Stomach (tissue), 8 donors: ENCODE measurements at regions not wholly inside any gene's neighbourhood (a gene's known extent, or its start where the extent isn't known, plus 50 kb on each side); places are given as distances from the start of the nearest gene placed in this dataset.
A peak's percentile ranks its signal among the peaks of the same experiment; 100 is the strongest.

ENCODE experiments used
- DNase-seq, 2 donors: peaks; one replicate each; pipeline versions ENCODE4 v3.0.0 to v3.0.0-alpha.2; 2013 to 2019
- H3K27ac ChIP-seq, 5 donors: fragments of 200-600 bp in 4 of 5; sonication (generic) in 4 of 5; one replicate each; pipeline ENCODE4 v1.5.1; 2013 to 2019; ENCODE audit warnings: mild to moderate bottlenecking in 1 of 5, moderate library complexity in 1 of 5
- H3K27me3 ChIP-seq, 3 donors: fragments of 200-600 bp; sonication (generic); one replicate each; pipeline ENCODE4 v1.5.1; 2017 to 2019; ENCODE audit warnings: mixed run types in 1 of 3
- H3K36me3 ChIP-seq, 4 donors: fragments of 200-600 bp; sonication (generic); 1 replicate in 3 of 4; 2 replicates in 1 of 4; pipeline ENCODE4 v1.5.1; 2016 to 2019
- H3K4me1 ChIP-seq, 4 donors: fragments of 200-600 bp; sonication (generic); one replicate each; pipeline ENCODE4 v1.5.1; 2016 to 2019
- H3K4me3 ChIP-seq, 4 donors: fragments of 200-600 bp; sonication (generic) in 3 of 4; one replicate each; pipeline ENCODE4 v1.5.1; 2016 to 2019; ENCODE audit warnings: mild to moderate bottlenecking in 1 of 4
- H3K9me3 ChIP-seq, 4 donors: fragments of 200-600 bp; sonication (generic); one replicate each; pipeline ENCODE4 v1.5.1; 2016 to 2019
- CTCF ChIP-seq, 7 experiments: fragments of 450-650 bp in 4 of 7; fragments of 200-600 bp in 3 of 7; sonication (generic) in 3 of 7; IDR thresholded peaks; one replicate each; pipeline ENCODE4 v1.5.1; 2016 to 2019; ENCODE audit warnings: antibody characterized with exemption in 7 of 7, control low read depth in 2 of 7, mild to moderate bottlenecking in 1 of 7
- EP300 ChIP-seq: sonication (generic); formaldehyde crosslinking; IDR thresholded peaks from one replicate; pipeline ENCODE4 v1.6.1; 2017; ENCODE audit warnings: antibody characterized with exemption
- POLR2A ChIP-seq, 4 donors: fragments of 450-650 bp; IDR thresholded peaks; one replicate each; pipeline ENCODE4 v1.6.1; 2016; ENCODE audit warnings: antibody characterized with exemption in 4 of 4, control low read depth in 2 of 4, mild to moderate bottlenecking in 1 of 4, moderate library complexity in 1 of 4
- POLR2AphosphoS5 ChIP-seq, 3 donors: sonication (generic); formaldehyde crosslinking; IDR thresholded peaks; one replicate each; pipeline ENCODE4 v1.6.1; 2016; ENCODE audit warnings: antibody characterized with exemption in 3 of 3
- WGBS, 5 donors: extraction: QIAGEN DNeasy Blood & Tissue Kit in 3 of 5; methylation state at CpG; one replicate each; pipeline versions ENCODE4 v1.1.5 to v1.1.7; 2013 to 2018; 5-methylcytosine and 5-hydroxymethylcytosine counted together
- intact Hi-C: fragments of 100-400 bp; cut with DNase I; formaldehyde crosslinking; loops from one replicate; pipeline ENCODE4 v1.15.1; 2023; ENCODE audit warnings: low total_unique reads
- donor health status: healthy with polysubstance abuse.
- donor health status: Bipolar disorder and iron deficiency.
- donor health status: healthy.

- 39 to 56% (median 53%) methylated on average over 4 of the region's 4 CpGs for WGBS, 5 donors
- no peak for TF ChIP-seq EP300
- no peak for TF ChIP-seq POLR2AphosphoS5 (IDR thresholded peaks at IDR 0.05)
- no peak for TF ChIP-seq CTCF (IDR thresholded peaks at IDR 0.05)
- TF ChIP-seq POLR2A (IDR thresholded peaks at IDR 0.05), result no peak
- Histone ChIP-seq H3K27ac (no peak overlapping the region), H3K4me3 (no peak overlapping the region), H3K27me3 (peaks cover 0 to 78% (median 11%) of the 10 kb centered on the region in 3 donors), H3K4me1 (no peaks in the 10 kb centered on the region), H3K9me3 (peaks cover 0 to 5% (median 0%) of the 10 kb centered on the region in 4 donors), H3K36me3 (no peaks in the 10 kb centered on the region)
- no peak for DNase-seq
- intact Hi-C loops, result no loop called here
These were observed 135.8 kb downstream of the FOXL1 start for GRCh38 chr16:86714166-86714565.

GRCh38 chr16:86716649-86717048 is 138.3 kb downstream of the FOXL1 start:
- H3K36me3 ChIP-seq, result no peaks in the 10 kb centered on the region
- WGBS, 5 donors, result 69 to 80% (median 74%) methylated on average over 9 of the region's 9 CpGs
- intact Hi-C loops, result no loop called here
- TF ChIP-seq CTCF (IDR thresholded peaks at IDR 0.05) (no peak), POLR2AphosphoS5 (IDR thresholded peaks at IDR 0.05) (no peak), EP300 (no peak), POLR2A (IDR thresholded peaks at IDR 0.05) (no peak)
- H3K27me3 ChIP-seq, result peaks cover 0 to 65% (median 11%) of the 10 kb centered on the region in 3 donors
- H3K27ac ChIP-seq, result no peak overlapping the region
- H3K9me3 ChIP-seq, result no peaks in the 10 kb centered on the region
- H3K4me1 ChIP-seq, result no peaks in the 10 kb centered on the region
- no peak overlapping the region for H3K4me3 ChIP-seq
- no peak for DNase-seq

GRCh38 chr16:86718118-86718517 is 139.8 kb downstream of the FOXL1 start:
- Histone ChIP-seq H3K36me3 (no peaks in the 10 kb centered on the region), H3K4me1 (no peaks in the 10 kb centered on the region), H3K4me3 (no peak overlapping the region), H3K27ac (no peak overlapping the region), H3K27me3 (peaks cover 0 to 63% (median 9%) of the 10 kb centered on the region in 3 donors), H3K9me3 (no peaks in the 10 kb centered on the region)
- WGBS, 5 donors, result 15 to 32% (median 20%) methylated on average over 9 of the region's 9 CpGs
- peak in 1 of 2 donors; percentile 42 for DNase-seq
- no peak for TF ChIP-seq EP300
- TF ChIP-seq POLR2AphosphoS5 (IDR thresholded peaks at IDR 0.05), result no peak
- TF ChIP-seq POLR2A (IDR thresholded peaks at IDR 0.05), result no peak
- no peak for TF ChIP-seq CTCF (IDR thresholded peaks at IDR 0.05)
- intact Hi-C loops, result no loop called here

GRCh38 chr16:86722970-86723369 is 144.6 kb downstream of the FOXL1 start:
- TF ChIP-seq POLR2AphosphoS5 (IDR thresholded peaks at IDR 0.05), result no peak
- no peak for TF ChIP-seq EP300
- no peak for TF ChIP-seq POLR2A (IDR thresholded peaks at IDR 0.05)
- TF ChIP-seq CTCF (IDR thresholded peaks at IDR 0.05), result no peak
- no peak for DNase-seq
- intact Hi-C loops, result no loop called here
- no peaks in the 10 kb centered on the region for H3K36me3 ChIP-seq
- H3K4me3 ChIP-seq, result no peak overlapping the region
- H3K4me1 ChIP-seq, result no peaks in the 10 kb centered on the region
- H3K27ac ChIP-seq, result no peak overlapping the region
- WGBS, 5 donors, result 78 to 86% (median 82%) methylated on average over 5 of the region's 5 CpGs
- H3K9me3 ChIP-seq, result no peaks in the 10 kb centered on the region
- peaks cover 0 to 45% (median 3%) of the 10 kb centered on the region in 3 donors for H3K27me3 ChIP-seq
